ENCODE measurements at regions not wholly inside any gene's neighbourhood (a gene's known extent, or its start where the extent isn't known, plus 50 kb on each side); places are given as distances from the start of the nearest gene placed in this dataset.

- TF ChIP-seq, protein P1, sequence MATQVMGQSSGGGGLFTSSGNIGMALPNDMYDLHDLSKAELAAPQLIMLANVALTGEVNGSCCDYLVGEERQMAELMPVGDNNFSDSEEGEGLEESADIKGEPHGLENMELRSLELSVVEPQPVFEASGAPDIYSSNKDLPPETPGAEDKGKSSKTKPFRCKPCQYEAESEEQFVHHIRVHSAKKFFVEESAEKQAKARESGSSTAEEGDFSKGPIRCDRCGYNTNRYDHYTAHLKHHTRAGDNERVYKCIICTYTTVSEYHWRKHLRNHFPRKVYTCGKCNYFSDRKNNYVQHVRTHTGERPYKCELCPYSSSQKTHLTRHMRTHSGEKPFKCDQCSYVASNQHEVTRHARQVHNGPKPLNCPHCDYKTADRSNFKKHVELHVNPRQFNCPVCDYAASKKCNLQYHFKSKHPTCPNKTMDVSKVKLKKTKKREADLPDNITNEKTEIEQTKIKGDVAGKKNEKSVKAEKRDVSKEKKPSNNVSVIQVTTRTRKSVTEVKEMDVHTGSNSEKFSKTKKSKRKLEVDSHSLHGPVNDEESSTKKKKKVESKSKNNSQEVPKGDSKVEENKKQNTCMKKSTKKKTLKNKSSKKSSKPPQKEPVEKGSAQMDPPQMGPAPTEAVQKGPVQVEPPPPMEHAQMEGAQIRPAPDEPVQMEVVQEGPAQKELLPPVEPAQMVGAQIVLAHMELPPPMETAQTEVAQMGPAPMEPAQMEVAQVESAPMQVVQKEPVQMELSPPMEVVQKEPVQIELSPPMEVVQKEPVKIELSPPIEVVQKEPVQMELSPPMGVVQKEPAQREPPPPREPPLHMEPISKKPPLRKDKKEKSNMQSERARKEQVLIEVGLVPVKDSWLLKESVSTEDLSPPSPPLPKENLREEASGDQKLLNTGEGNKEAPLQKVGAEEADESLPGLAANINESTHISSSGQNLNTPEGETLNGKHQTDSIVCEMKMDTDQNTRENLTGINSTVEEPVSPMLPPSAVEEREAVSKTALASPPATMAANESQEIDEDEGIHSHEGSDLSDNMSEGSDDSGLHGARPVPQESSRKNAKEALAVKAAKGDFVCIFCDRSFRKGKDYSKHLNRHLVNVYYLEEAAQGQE (IDR thresholded peaks at IDR 0.05; ENCODE audit: borderline replicate concordance) = no peak
- TF ChIP-seq, protein P2, sequence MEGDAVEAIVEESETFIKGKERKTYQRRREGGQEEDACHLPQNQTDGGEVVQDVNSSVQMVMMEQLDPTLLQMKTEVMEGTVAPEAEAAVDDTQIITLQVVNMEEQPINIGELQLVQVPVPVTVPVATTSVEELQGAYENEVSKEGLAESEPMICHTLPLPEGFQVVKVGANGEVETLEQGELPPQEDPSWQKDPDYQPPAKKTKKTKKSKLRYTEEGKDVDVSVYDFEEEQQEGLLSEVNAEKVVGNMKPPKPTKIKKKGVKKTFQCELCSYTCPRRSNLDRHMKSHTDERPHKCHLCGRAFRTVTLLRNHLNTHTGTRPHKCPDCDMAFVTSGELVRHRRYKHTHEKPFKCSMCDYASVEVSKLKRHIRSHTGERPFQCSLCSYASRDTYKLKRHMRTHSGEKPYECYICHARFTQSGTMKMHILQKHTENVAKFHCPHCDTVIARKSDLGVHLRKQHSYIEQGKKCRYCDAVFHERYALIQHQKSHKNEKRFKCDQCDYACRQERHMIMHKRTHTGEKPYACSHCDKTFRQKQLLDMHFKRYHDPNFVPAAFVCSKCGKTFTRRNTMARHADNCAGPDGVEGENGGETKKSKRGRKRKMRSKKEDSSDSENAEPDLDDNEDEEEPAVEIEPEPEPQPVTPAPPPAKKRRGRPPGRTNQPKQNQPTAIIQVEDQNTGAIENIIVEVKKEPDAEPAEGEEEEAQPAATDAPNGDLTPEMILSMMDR (IDR thresholded peaks at IDR 0.05; ENCODE audit: poor library complexity, severe bottlenecking) = no peak
- TF ChIP-seq MXI1 (conservative IDR thresholded peaks at IDR 0.05; ENCODE audit: poor library complexity, severe bottlenecking) (no peak), EZH2 (IDR thresholded peaks at IDR 0.05; ENCODE audit: borderline replicate concordance, insufficient read depth, low read length, poor library complexity, severe bottlenecking) (no peak), EP300 (conservative IDR thresholded peaks at IDR 0.05; ENCODE audit: poor library complexity, severe bottlenecking) (no peak), POLR2AphosphoS5 (IDR thresholded peaks at IDR 0.05) (no peak), TAF1 (IDR thresholded peaks at IDR 0.05; ENCODE audit: low read depth) (no peak), RAD21 (conservative IDR thresholded peaks at IDR 0.05) (no peak)
Measured at GRCh38 chr7:94265456-94265855, 129.2 kb upstream of the COL1A2 start.
